HUES48 (cell line): ENCODE measurements at regions not wholly inside any gene's neighbourhood (a gene's known extent, or its start where the extent isn't known, plus 50 kb on each side); places are given as distances from the start of the nearest gene placed in this dataset.
"Not testable (repeated sequence)": the region's sequence is repeated elsewhere in the genome, so short reads cannot be mapped to it uniquely, and the experiment has no call there.

Experiments
- H3K27ac ChIP-seq: one replicate; pipeline ENCODE4 v1.7.0; 2013; ENCODE audit warnings: low read depth, low read length, inconsistent platforms
- H3K27me3 ChIP-seq: 2 replicates; pipeline ENCODE4 v1.6.1; 2013; ENCODE audit warnings: mild to moderate bottlenecking, low read length; ENCODE audit not compliant: control insufficient read depth, insufficient read depth
- H3K36me3 ChIP-seq: 2 replicates; pipeline ENCODE4 v1.6.1; 2013; ENCODE audit warnings: low read length; ENCODE audit not compliant: control insufficient read depth, insufficient read depth
- H3K4me1 ChIP-seq: 2 replicates; pipeline ENCODE4 v1.6.1; 2013; ENCODE audit warnings: mild to moderate bottlenecking, low read length; ENCODE audit not compliant: control insufficient read depth, insufficient read depth
- H3K4me3 ChIP-seq: 2 replicates; pipeline ENCODE4 v1.5.1; 2013; ENCODE audit warnings: mild to moderate bottlenecking, low read depth, low read length
- H3K9ac ChIP-seq: 2 replicates; pipeline ENCODE4 v1.6.1; 2013; ENCODE audit warnings: mild to moderate bottlenecking, low read depth, low read length, moderate library complexity
- H3K9me3 ChIP-seq: 2 replicates; pipeline ENCODE4 v1.6.1; 2013; ENCODE audit warnings: low read length; ENCODE audit not compliant: control insufficient read depth, insufficient read depth

DNA sequence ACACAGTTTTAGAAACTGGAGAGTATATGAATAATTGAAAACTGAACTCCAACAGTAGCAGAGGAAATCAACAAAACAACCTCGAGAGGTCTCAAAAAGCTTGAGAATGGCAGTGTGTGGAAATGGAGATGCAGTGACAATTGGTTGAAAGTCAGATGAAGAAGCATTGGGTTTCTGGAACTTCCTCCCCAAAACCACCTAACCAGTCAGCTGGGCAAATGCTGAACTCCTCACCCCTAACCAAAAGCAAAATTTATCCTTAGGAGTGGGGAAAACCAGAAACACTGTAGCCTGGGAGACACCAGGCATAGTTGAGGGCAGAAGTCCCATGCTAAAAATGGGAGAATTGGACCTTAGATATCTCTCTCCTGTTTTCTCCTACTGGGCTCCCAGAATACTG is 109.9 kb downstream of the TANC2 start:
- Histone ChIP-seq H3K36me3 (no peaks in the 10 kb centered on the region), H3K4me1 (no peaks in the 10 kb centered on the region), H3K27ac (no peak overlapping the region), H3K4me3 (no peak overlapping the region), H3K27me3 (no peaks in the 10 kb centered on the region), H3K9me3 (no peaks in the 10 kb centered on the region), H3K9ac (no peak overlapping the region)

DNA sequence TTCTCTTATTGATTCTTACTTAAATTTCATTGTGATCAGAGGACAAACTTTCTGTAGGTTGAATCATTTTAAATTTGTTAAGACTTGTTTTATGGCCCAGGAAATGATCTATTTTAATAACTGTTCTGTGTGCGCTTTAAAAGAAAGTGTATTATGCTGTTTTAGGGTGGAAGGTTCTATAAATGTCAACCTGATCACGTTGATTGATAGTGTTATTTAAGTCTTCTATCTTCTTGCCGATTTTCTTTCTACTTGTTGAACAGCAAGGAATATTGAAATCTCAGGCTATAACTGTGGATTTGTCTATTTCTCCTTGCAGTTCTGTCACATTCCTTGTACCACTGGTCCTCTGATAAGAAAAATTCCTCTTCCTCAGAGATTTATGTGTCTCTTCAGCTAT is 112.7 kb downstream of the TANC2 start:
- no peak overlapping the region for H3K27ac ChIP-seq
- H3K4me3 ChIP-seq: no peak overlapping the region
- no peaks in the 10 kb centered on the region for H3K9me3 ChIP-seq

DNA sequence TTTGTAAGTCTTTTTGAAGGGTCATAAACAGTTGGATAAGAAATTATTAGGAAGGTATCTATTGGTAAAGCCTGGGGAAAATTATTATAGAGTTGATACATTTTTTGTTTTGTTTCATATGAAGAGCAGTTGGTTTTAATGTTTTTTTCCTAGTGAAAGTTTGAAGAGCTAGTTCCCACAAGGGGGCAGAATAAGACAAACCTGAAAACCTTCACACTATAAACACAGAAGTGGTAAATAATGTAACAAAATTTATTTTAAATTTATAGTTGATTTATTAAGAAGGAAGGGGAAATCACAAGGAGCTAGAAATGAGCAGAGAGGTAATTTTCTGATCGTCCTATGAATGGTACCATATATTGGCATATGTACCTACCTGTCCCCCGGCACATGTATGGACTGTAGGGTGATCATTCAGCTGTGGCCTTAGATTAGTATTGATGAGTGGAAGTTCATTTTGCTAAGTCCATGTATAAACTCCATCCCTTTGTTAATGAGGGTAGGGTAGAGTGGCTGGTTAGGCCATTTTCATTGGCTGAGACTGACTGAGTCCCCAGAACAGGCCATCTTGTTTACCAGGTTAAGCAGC is 116.3 kb downstream of the TANC2 start:
- Histone ChIP-seq H3K9ac (no peak overlapping the region), H3K4me1 (no peaks in the 10 kb centered on the region), H3K36me3 (no peaks in the 10 kb centered on the region), H3K9me3 (no peaks in the 10 kb centered on the region), H3K4me3 (no peak overlapping the region), H3K27me3 (no peaks in the 10 kb centered on the region), H3K27ac (no peak overlapping the region)

More for the DNA sequence above, 112.7 kb downstream of the TANC2 start:
- no peaks in the 10 kb centered on the region for H3K27me3 ChIP-seq
- no peaks in the 10 kb centered on the region for H3K4me1 ChIP-seq
- H3K9ac ChIP-seq: no peak overlapping the region
- no peaks in the 10 kb centered on the region for H3K36me3 ChIP-seq

- Histone ChIP-seq H3K27ac (no peak overlapping the region), H3K4me3 (no peak overlapping the region), H3K4me1 (no peaks in the 10 kb centered on the region), H3K9ac (no peak overlapping the region), H3K36me3 (no peaks in the 10 kb centered on the region), H3K9me3 (no peaks in the 10 kb centered on the region), H3K27me3 (no peaks in the 10 kb centered on the region)
These were observed 116.9 kb downstream of the TANC2 start for GRCh38 chr17:63082952-63083351.

DNA sequence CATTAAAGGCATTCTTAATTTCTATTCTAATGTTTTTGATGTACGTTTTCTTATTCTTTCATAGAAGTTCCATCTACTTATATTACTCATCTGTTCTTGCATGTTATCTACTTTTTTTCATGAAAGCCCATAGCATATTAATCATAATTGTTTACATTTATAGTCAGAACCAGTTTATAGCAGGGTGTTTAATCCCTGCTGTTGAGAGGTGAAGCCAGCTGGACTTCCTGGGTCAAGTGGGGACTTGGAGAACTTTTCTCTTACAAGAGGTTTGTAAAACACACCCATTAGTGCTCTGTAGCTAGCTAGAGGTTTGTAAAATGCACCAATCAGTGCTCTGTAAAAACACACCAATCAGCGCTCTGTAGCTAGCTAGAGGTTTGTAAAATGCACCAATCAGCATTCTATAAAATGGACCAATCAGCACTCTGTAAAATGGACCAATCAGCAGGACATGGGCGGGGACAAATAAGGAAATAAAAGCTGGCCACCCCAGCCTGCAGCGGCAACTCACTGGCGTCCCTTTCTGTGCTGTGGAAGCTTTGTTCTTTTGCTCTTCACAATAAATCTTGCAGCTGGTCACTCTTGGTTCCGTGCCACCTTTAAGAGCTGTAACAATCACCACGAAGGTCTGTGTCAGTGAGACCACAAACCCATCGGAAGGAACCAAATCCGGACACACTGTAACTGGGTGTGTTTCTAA is 120.6 kb downstream of the TANC2 start:
- H3K27me3 ChIP-seq: no peaks in the 10 kb centered on the region
- no peak overlapping the region for H3K4me3 ChIP-seq
- H3K9me3 ChIP-seq: no peaks in the 10 kb centered on the region
- H3K27ac ChIP-seq: no peak overlapping the region
- H3K4me1 ChIP-seq: no peaks in the 10 kb centered on the region
- no peaks in the 10 kb centered on the region for H3K36me3 ChIP-seq
- no peak overlapping the region for H3K9ac ChIP-seq

GRCh38 chr17:63090358-63091114 is 124.5 kb downstream of the TANC2 start:
- not testable (repeated sequence) for H3K4me1 ChIP-seq, H3K27me3 ChIP-seq, H3K36me3 ChIP-seq, H3K9me3 ChIP-seq, H3K9ac ChIP-seq, H3K4me3 ChIP-seq, H3K27ac ChIP-seq

GRCh38 chr17:63091909-63092308 is 125.9 kb downstream of the TANC2 start:
- H3K27ac ChIP-seq, H3K9me3 ChIP-seq, H3K9ac ChIP-seq, H3K4me3 ChIP-seq, H3K4me1 ChIP-seq, H3K36me3 ChIP-seq, H3K27me3 ChIP-seq: not testable (repeated sequence)

- H3K4me3 ChIP-seq: no peak overlapping the region
- no peak overlapping the region for H3K9ac ChIP-seq
- H3K27me3 ChIP-seq: no peaks in the 10 kb centered on the region
- no peaks in the 10 kb centered on the region for H3K9me3 ChIP-seq
- H3K4me1 ChIP-seq: no peaks in the 10 kb centered on the region
- no peaks in the 10 kb centered on the region for H3K36me3 ChIP-seq
- H3K27ac ChIP-seq: no peak overlapping the region
These were observed 128.6 kb downstream of the TANC2 start for GRCh38 chr17:63094631-63095030.

- H3K9ac ChIP-seq: no peak overlapping the region
- no peak overlapping the region for H3K4me3 ChIP-seq
- no peak overlapping the region for H3K27ac ChIP-seq
These were observed 129.4 kb downstream of the TANC2 start for GRCh38 chr17:63095459-63095858.

GRCh38 chr17:63095879-63096278 is 129.8 kb downstream of the TANC2 start:
- Histone ChIP-seq H3K36me3 (no peaks in the 10 kb centered on the region), H3K9ac (no peak overlapping the region), H3K4me3 (no peak overlapping the region), H3K9me3 (no peaks in the 10 kb centered on the region), H3K27ac (no peak overlapping the region), H3K4me1 (no peaks in the 10 kb centered on the region), H3K27me3 (no peaks in the 10 kb centered on the region)

More at GRCh38 chr17:63095459-63095858, 129.4 kb downstream of the TANC2 start:
- H3K4me1 ChIP-seq: no peaks in the 10 kb centered on the region
- no peaks in the 10 kb centered on the region for H3K27me3 ChIP-seq
- H3K36me3 ChIP-seq: no peaks in the 10 kb centered on the region
- no peaks in the 10 kb centered on the region for H3K9me3 ChIP-seq

DNA sequence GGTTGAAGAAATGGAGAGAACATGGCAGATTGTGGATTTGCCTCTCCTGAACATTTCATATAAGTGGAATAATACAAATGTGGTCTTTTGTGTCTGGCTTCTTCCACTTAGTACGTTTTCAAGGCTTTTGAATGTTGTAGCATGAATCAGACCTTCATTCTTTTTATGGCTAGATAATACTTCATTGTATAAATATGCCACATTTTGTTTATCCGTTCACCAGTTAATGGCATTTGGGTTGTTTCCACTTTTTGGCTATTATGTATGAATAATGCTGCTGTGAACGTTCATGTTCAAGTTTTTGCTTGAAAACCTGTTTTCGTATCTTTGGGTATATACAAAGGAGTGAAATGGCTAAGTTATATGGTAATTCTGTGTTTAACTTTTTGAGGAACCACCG is 130.4 kb downstream of the TANC2 start:
- H3K27me3 ChIP-seq: no peaks in the 10 kb centered on the region
- no peaks in the 10 kb centered on the region for H3K36me3 ChIP-seq

More for the DNA sequence above, 130.4 kb downstream of the TANC2 start:
- no peaks in the 10 kb centered on the region for H3K4me1 ChIP-seq
- no peak overlapping the region for H3K9ac ChIP-seq
- no peak overlapping the region for H3K27ac ChIP-seq
- no peak overlapping the region for H3K4me3 ChIP-seq
- H3K9me3 ChIP-seq: no peaks in the 10 kb centered on the region
